HFF-Myc (cell line): ENCODE measurements at regions not wholly inside any gene's neighbourhood (a gene's known extent, or its start where the extent isn't known, plus 50 kb on each side); places are given as distances from the start of the nearest gene placed in this dataset.

Experiments used
- DNase-seq: peaks from one replicate; pipeline ENCODE4 v3.0.0-alpha.2; 2011; ENCODE audit warnings: low read depth; ENCODE audit errors: extremely low read depth
- H3K4me3 ChIP-seq: replicated peaks from 2 replicates; pipeline ENCODE4 v1.5.1; 2011; ENCODE audit warnings: low read depth, mild to moderate bottlenecking, control low read depth, low read length
- TF ChIP-seq, protein P1 (sequence below): IDR thresholded peaks from 2 replicates; pipeline ENCODE4 v1.5.1; 2012; ENCODE audit warnings: mild to moderate bottlenecking, low read depth, low read length, control low read depth; ENCODE audit errors: missing control alignments

DNA sequence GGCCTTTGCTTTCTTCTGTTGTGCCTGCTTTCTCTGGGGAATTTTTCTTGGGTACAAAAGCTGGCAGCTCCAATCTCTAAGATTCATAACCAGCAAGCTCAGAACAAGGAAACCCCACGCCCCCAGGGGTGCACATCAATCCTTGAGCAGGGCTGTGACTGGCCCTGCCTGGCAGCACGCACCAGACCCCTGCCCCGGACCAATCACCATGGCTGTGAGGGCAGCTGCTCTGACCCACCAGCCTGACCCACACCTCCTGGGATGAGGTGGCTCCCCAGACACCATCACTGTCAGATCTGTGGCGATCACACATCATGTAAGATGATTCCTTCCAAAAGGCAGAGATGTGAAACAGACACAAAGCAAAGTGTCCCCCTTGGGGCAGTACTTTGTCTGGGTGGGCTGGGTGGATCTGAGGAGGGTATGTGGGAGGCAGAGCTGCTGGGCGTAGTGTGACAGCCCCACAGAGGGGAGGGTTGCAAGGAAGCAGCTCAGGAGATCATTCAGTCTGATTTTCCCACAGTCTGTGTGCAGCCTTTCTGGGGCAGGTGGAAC is 175.5 kb upstream of the SHH start:
- no peak for DNase-seq
- no peak overlapping the region for H3K4me3 ChIP-seq
- TF ChIP-seq, protein P1, sequence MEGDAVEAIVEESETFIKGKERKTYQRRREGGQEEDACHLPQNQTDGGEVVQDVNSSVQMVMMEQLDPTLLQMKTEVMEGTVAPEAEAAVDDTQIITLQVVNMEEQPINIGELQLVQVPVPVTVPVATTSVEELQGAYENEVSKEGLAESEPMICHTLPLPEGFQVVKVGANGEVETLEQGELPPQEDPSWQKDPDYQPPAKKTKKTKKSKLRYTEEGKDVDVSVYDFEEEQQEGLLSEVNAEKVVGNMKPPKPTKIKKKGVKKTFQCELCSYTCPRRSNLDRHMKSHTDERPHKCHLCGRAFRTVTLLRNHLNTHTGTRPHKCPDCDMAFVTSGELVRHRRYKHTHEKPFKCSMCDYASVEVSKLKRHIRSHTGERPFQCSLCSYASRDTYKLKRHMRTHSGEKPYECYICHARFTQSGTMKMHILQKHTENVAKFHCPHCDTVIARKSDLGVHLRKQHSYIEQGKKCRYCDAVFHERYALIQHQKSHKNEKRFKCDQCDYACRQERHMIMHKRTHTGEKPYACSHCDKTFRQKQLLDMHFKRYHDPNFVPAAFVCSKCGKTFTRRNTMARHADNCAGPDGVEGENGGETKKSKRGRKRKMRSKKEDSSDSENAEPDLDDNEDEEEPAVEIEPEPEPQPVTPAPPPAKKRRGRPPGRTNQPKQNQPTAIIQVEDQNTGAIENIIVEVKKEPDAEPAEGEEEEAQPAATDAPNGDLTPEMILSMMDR, result no peak

DNA sequence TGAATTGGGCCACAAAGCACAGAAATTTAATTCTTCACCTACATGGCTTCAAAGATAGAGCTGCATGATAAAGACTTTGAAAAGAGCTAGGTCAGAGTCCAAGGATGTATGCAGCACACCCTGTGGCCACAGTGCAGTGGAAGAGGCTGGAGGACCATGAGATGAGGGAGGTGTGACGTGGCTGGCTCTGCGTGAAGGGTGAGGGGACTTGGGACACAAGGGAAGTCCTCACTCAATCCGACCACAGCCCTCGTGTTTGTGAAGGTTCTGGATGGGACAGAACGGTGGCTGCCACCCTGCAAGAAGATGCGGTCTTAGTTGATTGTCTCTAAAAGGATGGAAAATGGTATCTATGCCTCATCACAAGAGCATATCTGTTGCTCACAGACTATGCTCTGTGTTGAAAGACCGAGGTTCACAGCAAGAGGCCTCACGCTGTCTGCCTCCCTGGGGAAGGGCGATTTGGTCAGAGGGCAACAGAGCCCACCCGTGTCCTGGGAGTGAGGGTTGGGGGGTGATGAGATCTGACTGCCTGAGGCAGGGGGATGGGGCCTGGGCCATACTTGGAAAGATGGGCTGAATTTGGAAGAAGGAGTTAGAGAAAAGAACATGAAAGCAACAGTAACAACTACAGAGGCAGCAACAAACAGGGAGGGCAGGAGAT is 174.4 kb upstream of the SHH start:
- TF ChIP-seq, protein P1, result no peak
- no peak for DNase-seq
- H3K4me3 ChIP-seq, result no peak overlapping the region

DNA sequence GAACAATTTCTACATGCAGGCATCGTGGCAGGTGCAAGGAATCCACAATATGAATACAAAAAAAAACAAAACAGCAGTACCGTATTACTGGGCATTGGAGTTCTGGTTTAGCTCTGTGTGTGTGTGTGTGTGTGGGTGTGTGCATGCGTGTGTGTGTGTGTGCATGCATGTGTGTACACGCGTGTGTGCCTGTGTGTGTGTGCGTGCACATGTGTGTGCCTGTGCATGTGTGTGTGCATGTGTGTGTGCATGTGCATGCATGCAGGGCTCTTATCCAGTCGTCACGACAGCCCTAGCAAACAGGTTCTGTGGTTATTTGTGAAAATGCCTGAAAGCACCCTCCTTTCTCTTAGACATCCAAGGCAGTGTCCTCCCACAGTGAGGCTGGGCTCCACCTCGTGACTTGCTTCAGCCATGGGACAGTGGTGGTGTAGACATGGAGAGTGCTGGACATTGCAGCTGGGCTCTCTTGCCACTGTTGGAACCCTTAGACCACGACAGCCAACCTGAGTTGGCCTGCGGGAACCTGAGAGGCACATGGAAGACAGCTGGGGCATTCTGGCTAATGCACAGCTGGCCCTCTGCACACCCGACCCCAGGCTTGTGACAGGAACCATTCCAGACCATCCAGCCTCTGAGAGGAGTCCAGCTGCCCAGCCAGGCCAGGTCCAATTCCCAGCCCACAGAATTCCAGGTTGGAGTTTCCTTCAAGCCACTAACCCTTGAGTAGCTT is 173.4 kb upstream of the SHH start:
- TF ChIP-seq, protein P1, result no peak
- no peak for DNase-seq
- no peak overlapping the region for H3K4me3 ChIP-seq

DNA sequence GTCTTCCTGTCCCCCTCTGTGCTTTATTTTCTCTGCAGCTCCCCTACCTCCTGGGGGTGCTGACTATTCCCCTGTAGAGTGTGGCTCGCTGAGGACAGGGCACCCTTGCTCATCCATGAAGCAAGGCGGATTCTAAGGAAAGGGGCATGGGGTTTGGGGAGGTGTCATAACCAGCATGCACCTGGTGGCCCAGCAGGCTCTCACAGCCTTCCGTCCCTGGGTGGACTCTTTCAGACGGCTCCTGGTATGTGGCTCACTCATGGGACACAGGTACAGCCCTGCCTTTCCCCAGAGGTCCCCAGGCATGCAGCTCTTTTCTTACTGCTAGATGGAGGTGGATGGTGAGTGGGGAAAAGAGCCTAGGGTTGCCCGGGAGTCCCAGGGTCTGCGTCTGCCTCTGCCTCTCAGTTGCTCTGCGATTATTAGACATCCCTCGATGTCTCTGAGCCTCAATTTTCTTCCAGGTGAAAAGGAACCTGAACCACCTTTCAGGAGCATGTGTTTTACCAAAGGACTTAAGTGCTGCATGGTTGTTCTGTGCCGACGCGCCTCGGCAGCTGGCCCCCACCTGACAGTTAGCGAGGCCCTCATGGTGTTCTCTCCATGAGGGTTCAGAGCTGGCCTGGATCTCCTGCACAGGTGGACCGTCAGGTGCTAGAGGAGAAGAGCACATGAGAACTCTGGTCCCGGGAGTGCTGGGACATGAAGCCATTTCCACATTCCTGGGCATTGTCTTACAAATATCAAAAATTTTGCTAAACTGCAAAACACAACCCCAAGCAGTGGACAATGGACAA is 172.5 kb upstream of the SHH start:
- DNase-seq, result no peak
- TF ChIP-seq, protein P1, result no peak
- no peak overlapping the region for H3K4me3 ChIP-seq

DNA sequence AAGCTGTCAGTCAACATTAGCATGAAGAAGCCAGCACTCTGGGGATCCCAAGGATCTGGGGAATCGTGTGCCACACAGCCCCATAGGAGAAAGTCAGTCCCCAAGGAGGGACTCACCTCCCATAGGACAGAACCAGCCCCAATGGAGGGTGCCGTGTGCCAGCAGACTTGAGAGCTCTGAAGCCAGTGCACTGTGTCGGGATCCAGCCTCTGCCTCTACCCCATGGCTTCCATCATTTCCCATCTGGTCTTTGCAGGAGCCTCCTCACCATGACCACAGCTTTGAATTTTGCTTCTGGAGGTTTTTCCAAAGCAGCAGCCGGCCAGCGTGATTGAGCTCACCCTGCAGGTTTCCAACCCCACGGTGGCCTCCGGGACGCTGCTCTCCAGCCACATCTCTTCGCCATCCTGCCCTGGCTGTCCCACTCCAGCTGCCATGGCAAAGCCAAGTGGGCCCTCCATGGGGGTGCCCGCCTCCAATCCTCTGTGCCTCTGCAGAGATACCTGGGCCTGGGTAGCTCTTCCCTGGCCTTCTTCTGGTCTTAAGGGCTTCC is 171.8 kb upstream of the SHH start:
- DNase-seq, result no peak
- H3K4me3 ChIP-seq, result no peak overlapping the region
- TF ChIP-seq, protein P1, result no peak

DNA sequence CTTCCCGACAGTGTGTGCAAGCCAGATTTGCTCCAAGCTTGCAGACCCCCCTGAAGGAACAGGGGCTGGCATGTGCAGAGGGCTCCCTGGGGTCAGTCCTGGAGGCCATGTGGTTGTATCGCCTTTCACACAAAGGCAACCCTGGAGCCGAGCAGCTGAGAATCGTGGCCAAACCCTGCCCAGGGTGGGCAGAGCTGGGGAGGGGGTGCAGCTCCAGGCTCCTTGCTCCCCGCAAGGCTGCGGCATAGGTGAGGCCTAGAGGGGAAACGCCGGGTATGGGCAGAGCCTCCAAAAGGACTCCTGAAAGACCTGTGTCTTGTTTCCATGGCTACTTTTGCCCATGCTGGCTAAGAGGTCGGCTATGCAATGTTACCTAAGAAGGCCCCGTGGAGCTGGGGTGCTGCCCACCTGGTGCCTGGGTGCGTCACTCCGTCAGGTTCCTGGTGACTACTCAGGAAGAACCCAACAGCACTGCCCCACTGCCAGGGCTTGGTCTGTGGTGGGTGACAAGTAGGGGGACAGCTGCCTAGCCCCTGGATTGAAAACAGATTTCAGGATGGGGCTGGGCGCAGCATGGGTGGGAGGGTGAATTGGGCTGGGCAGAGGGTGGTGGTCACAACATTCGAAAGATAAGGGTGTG is 171.0 kb upstream of the SHH start:
- H3K4me3 ChIP-seq, result no peak overlapping the region
- TF ChIP-seq, protein P1, result no peak
- no peak for DNase-seq
